GM12878 (cell line): ENCODE measurements at regions not wholly inside any gene's neighbourhood (a gene's known extent, or its start where the extent isn't known, plus 50 kb on each side); places are given as distances from the start of the nearest gene placed in this dataset.

Experiments used
- CTCF ChIP-seq, 3 experiments: IDR thresholded peaks in 2 of 3; conservative IDR thresholded peaks in 1 of 3; 2 replicates each; pipeline ENCODE4 v1.5.1; 2011; ENCODE audit warnings: low read depth in 3 of 3, low read length in 3 of 3, mild to moderate bottlenecking in 3 of 3, control low read depth in 2 of 3, moderate library complexity in 2 of 3, inconsistent platforms in 1 of 3, mixed read lengths in 1 of 3; ENCODE audit not compliant: control insufficient read depth in 2 of 3, insufficient read depth in 1 of 3; ENCODE audit errors: extremely low read depth in 1 of 3
- EGR1 ChIP-seq, 2 experiments: IDR thresholded peaks; 1 replicate in 1 of 2; 2 replicates in 1 of 2; pipeline ENCODE4 v1.6.1; 2011 to 2012; ENCODE audit warnings: low read depth in 2 of 2, low read length in 2 of 2, borderline replicate concordance in 1 of 2, mild to moderate bottlenecking in 1 of 2, moderate library complexity in 1 of 2
- EP300 ChIP-seq, 2 experiments: fragments of 150-350 bp in 1 of 2; IDR thresholded peaks; 2 replicates each; pipeline ENCODE4 v1.6.1; 2011 to 2012; ENCODE audit warnings: low read depth in 2 of 2, low read length in 2 of 2, borderline replicate concordance in 1 of 2, improper control_type of control experiment in 1 of 2, inconsistent platforms in 1 of 2; ENCODE audit not compliant: control insufficient read depth in 1 of 2
- STAT3 ChIP-seq: IDR thresholded peaks from 2 replicates; pipeline ENCODE4 v1.6.1; 2011; ENCODE audit warnings: low read depth, low read length, improper control_type of control experiment
- USF1 ChIP-seq: IDR thresholded peaks from 2 replicates; pipeline ENCODE4 v1.6.1; 2011; ENCODE audit warnings: borderline replicate concordance, low read depth, mild to moderate bottlenecking, moderate library complexity, mixed read lengths, low read length; ENCODE audit not compliant: insufficient read depth; ENCODE audit errors: extremely low read length

DNA sequence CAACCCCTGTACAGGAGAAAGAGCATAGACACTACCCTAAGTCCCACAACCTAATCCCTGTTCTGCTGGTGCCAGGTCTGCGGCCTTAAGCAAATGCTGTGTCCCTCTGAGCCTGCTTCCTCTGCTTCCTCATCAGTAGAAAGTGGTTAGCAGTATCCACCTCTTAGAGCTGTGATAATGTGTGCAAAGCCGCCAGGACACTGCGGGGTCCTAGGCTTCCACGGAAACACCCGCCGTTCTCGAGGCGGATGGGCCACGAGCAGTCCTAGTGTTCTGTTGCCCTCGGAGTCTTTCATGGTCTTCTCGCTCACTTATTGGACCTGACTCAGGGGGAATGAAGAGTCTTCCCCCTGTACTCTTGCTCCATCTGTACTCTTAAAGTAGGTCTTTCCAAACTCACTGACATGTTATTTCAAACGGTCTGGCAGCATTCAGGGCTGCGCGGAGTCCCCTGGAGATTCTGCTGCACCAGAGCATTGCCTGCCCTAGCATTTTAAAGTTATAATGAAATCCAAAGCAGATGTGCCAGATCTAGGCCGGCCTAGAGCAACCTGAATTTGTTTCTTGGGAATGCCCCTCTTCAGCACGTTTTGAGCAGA lies 107.2 kb upstream of the ZNF236 start:
- TF ChIP-seq STAT3: no peak
- no peak for TF ChIP-seq CTCF (IDR thresholded peaks at IDR 0.05 in 2 of 3, conservative IDR thresholded peaks at IDR 0.05 in 1 of 3; ENCODE audit: control insufficient read depth in 2 of 3, extremely low read depth in 1 of 3, insufficient read depth in 1 of 3, low read depth in 3 of 3, low read length in 3 of 3)
- TF ChIP-seq EGR1 (IDR thresholded peaks at IDR 0.05; ENCODE audit: borderline replicate concordance in 1 of 2, low read depth in 2 of 2, low read length in 2 of 2): no peak
- no peak for TF ChIP-seq USF1
- no peak for TF ChIP-seq EP300 (IDR thresholded peaks at IDR 0.05; ENCODE audit: borderline replicate concordance in 1 of 2, control insufficient read depth in 1 of 2, low read depth in 2 of 2, low read length in 2 of 2)
